HUES48 (cell line): ENCODE measurements at regions not wholly inside any gene's neighbourhood (a gene's known extent, or its start where the extent isn't known, plus 50 kb on each side); places are given as distances from the start of the nearest gene placed in this dataset.
"Not testable (repeated sequence)": the region's sequence is repeated elsewhere in the genome, so short reads cannot be mapped to it uniquely, and the experiment has no call there.

ENCODE experiments used
- H3K27ac ChIP-seq: one replicate; pipeline ENCODE4 v1.7.0; 2013; ENCODE audit warnings: low read depth, low read length, inconsistent platforms
- H3K27me3 ChIP-seq: 2 replicates; pipeline ENCODE4 v1.6.1; 2013; ENCODE audit warnings: mild to moderate bottlenecking, low read length; ENCODE audit not compliant: control insufficient read depth, insufficient read depth
- H3K36me3 ChIP-seq: 2 replicates; pipeline ENCODE4 v1.6.1; 2013; ENCODE audit warnings: low read length; ENCODE audit not compliant: control insufficient read depth, insufficient read depth
- H3K4me1 ChIP-seq: 2 replicates; pipeline ENCODE4 v1.6.1; 2013; ENCODE audit warnings: mild to moderate bottlenecking, low read length; ENCODE audit not compliant: control insufficient read depth, insufficient read depth
- H3K4me3 ChIP-seq: 2 replicates; pipeline ENCODE4 v1.5.1; 2013; ENCODE audit warnings: mild to moderate bottlenecking, low read depth, low read length
- H3K9ac ChIP-seq: 2 replicates; pipeline ENCODE4 v1.6.1; 2013; ENCODE audit warnings: mild to moderate bottlenecking, low read depth, low read length, moderate library complexity
- H3K9me3 ChIP-seq: 2 replicates; pipeline ENCODE4 v1.6.1; 2013; ENCODE audit warnings: low read length; ENCODE audit not compliant: control insufficient read depth, insufficient read depth

GRCh38 chr14:71348394-71348793 lies 441.1 kb downstream of the PCNX1 start:
- Histone ChIP-seq H3K36me3 (no peaks in the 10 kb centered on the region), H3K27ac (no peak overlapping the region)

GRCh38 chr14:71348817-71349216 lies 441.6 kb downstream of the PCNX1 start:
- Histone ChIP-seq H3K36me3 (no peaks in the 10 kb centered on the region), H3K4me1 (peaks cover 14% of the 10 kb centered on the region), H3K9me3 (no peaks in the 10 kb centered on the region), H3K9ac (no peak overlapping the region), H3K27me3 (no peaks in the 10 kb centered on the region), H3K27ac (no peak overlapping the region), H3K4me3 (no peak overlapping the region)

More at GRCh38 chr14:71348394-71348793, 441.1 kb downstream of the PCNX1 start:
- Histone ChIP-seq H3K9me3 (no peaks in the 10 kb centered on the region), H3K27me3 (no peaks in the 10 kb centered on the region), H3K4me3 (no peak overlapping the region), H3K4me1 (peaks cover 14% of the 10 kb centered on the region), H3K9ac (no peak overlapping the region)

GRCh38 chr14:71354142-71354541 lies 446.9 kb downstream of the PCNX1 start:
- no peak overlapping the region for H3K27ac ChIP-seq
- no peaks in the 10 kb centered on the region for H3K9me3 ChIP-seq

DNA sequence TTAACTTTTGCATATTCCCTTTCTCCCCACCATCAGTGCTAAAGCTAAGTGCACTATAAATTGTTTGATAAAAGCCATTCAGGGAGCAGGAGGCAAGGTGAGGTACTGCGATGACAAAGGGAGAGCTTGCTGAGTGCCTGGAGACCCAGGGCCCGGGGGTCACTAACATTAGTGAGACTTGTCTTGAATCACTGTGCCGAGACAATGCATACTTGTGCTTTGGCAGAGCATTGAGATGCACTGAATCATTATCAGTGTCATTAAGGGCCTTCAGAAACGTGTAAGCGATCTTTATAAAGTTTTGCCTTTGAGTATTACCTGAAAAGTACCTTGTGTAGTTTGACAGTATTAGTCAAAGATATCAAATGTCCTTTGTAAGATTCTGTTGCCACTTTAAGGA lies 447.5 kb downstream of the PCNX1 start:
- Histone ChIP-seq H3K9ac (no peak overlapping the region), H3K36me3 (no peaks in the 10 kb centered on the region), H3K4me1 (peaks cover 15% of the 10 kb centered on the region; the same call in 1 of the 2 replicates), H3K9me3 (no peaks in the 10 kb centered on the region), H3K27ac (no peak overlapping the region), H3K27me3 (no peaks in the 10 kb centered on the region), H3K4me3 (no peak overlapping the region)

More at GRCh38 chr14:71354142-71354541, 446.9 kb downstream of the PCNX1 start:
- H3K36me3 ChIP-seq, result no peaks in the 10 kb centered on the region
- H3K27me3 ChIP-seq, result no peaks in the 10 kb centered on the region
- peaks cover 21% of the 10 kb centered on the region; the same call in 1 of the 2 replicates for H3K4me1 ChIP-seq
- no peak overlapping the region for H3K9ac ChIP-seq
- H3K4me3 ChIP-seq, result no peak overlapping the region

DNA sequence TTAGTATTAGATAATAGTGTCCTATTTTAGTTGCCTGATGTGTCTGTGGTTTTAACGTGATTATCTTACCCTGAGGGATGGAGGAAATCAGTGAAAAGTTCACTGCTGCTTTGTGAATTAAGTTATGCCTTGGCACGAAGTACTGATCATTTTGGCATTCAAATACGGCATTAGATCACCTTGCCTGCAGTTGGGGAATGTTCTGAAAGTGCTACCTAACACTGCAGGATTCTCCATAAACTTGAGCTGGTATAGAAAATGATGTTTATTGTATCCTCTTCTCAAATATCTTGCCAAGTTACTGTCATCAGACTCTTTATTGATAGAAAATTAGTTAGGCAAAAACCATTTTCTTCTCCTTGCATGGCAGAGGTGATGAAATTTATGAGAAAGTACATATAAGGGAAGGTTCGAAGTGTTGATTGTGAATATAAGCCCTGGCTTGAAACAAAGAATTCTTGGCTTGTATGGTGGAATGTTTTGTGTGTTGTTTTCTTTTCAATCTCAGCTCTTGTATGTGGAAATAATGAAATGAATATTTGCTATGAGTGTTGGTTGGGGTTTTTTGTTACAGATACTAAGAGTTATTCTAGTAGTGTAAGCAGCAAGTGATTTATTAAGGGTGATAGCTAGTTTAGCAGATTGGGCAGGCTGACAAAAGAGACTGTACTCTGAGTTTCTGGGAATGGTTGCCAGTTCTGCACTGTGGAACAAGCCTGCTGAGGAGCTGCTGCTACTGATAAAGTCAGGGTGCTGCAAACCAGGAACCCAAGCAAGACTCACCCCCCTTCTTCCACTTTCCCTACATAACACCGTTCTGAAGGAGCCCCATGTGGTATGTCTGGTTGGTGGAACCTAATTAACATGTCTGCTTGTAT lies 448.3 kb downstream of the PCNX1 start:
- H3K36me3 ChIP-seq, result no peaks in the 10 kb centered on the region
- peaks cover 15% of the 10 kb centered on the region; the same call in 1 of the 2 replicates for H3K4me1 ChIP-seq
- no peak overlapping the region for H3K4me3 ChIP-seq
- no peak overlapping the region for H3K9ac ChIP-seq
- no peak overlapping the region for H3K27ac ChIP-seq
- no peaks in the 10 kb centered on the region for H3K9me3 ChIP-seq
- no peaks in the 10 kb centered on the region for H3K27me3 ChIP-seq

DNA sequence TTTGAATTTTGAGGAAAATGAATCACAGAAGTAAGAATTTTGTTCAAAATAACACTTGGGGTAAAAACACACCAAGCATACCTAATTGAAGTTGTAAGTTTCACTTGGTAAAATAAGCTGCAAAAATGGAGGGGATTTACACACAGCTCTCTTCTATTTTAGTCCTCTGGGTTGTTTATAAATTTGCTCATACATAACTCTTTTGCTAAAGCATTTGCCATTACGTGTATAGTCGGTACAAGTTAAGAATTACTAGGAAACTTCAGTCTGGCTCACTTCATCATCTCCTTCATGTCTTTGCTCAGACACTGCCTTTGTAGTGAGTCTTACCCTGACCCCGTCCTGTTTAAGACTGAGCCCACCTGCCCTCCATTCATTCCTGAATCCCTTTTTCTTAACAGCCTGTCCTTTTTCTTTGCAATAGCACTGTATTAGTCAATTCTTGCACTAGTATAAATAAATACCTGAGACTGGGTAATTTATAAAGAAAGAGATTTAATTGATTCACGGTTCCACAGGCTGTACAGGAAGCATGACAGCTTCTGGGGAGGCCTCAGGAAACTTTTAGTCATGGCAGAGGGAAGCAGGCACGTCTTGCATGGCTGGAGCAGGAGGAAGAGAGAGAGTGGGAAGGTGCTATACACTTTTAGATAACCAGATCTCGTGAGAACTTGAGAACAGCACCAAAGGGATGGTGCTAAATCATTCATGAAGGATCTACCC lies 451.1 kb downstream of the PCNX1 start:
- Histone ChIP-seq H3K4me3 (no peak overlapping the region), H3K9me3 (no peaks in the 10 kb centered on the region), H3K27me3 (no peaks in the 10 kb centered on the region), H3K27ac (no peak overlapping the region), H3K4me1 (peaks cover 28% of the 10 kb centered on the region), H3K9ac (no peak overlapping the region), H3K36me3 (no peaks in the 10 kb centered on the region)

DNA sequence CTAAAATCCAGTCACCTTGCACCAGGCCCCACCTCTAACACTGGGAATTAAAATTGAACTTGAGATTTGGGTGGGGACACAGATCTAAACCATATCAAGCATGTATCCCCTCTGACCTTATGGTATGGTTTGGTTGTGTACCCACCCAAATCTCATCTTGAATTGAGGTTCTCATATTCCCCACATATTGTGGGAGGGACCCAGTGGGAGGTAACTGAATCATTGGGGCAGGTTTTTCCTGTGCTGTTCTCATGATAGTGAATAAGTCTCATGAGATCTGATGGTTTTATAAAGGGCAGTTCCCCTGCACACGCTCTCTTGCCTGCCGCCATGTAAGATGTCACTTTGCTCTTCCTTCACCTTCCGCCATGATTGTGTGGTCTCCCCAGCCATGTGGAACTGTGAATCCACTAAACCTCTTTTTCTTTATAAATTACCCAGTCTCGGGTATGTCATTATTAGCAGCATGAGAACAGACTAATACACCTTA lies 451.7 kb downstream of the PCNX1 start:
- H3K4me1 ChIP-seq, result peaks cover 28% of the 10 kb centered on the region
- not testable (repeated sequence) for H3K27ac ChIP-seq, H3K36me3 ChIP-seq, H3K9ac ChIP-seq, H3K27me3 ChIP-seq, H3K4me3 ChIP-seq, H3K9me3 ChIP-seq

- no peak overlapping the region for H3K27ac ChIP-seq
- H3K9me3 ChIP-seq, result no peaks in the 10 kb centered on the region
- H3K4me3 ChIP-seq, result no peak overlapping the region
- no peak overlapping the region for H3K9ac ChIP-seq
- H3K4me1 ChIP-seq, result peaks cover 27% of the 10 kb centered on the region
- H3K36me3 ChIP-seq, result no peaks in the 10 kb centered on the region
- H3K27me3 ChIP-seq, result no peaks in the 10 kb centered on the region
Measured at GRCh38 chr14:71359823-71360222, 452.6 kb downstream of the PCNX1 start.

DNA sequence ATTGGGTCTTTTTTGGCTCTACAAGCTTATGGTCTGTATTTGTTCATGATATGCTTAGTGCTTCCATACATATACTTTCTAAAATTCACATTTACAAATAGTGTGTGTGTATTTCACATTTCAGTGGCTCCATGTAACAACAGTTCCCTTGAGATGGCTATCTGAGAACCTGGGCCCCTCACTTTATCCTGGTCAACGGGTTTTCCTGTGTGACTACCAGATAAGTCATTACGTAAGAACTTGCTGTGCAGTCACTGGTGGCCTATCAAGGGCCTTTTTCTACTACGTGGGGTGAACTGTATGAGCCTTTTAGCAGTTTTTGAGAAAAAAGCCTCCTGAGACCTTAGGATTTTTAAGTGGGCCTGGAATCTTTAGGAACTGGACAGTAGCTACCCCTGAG lies 454.1 kb downstream of the PCNX1 start:
- Histone ChIP-seq H3K4me1 (peaks cover 14% of the 10 kb centered on the region), H3K9me3 (no peaks in the 10 kb centered on the region), H3K4me3 (no peak overlapping the region), H3K9ac (no peak overlapping the region), H3K36me3 (no peaks in the 10 kb centered on the region), H3K27me3 (no peaks in the 10 kb centered on the region), H3K27ac (no peak overlapping the region)

GRCh38 chr14:71361874-71362273 lies 454.6 kb downstream of the PCNX1 start:
- H3K9ac ChIP-seq, result no peak overlapping the region
- H3K27me3 ChIP-seq, result no peaks in the 10 kb centered on the region
- H3K9me3 ChIP-seq, result no peaks in the 10 kb centered on the region
- no peaks in the 10 kb centered on the region for H3K36me3 ChIP-seq
- peaks cover 14% of the 10 kb centered on the region for H3K4me1 ChIP-seq
- no peak overlapping the region for H3K27ac ChIP-seq
- H3K4me3 ChIP-seq, result no peak overlapping the region

- Histone ChIP-seq H3K36me3 (no peaks in the 10 kb centered on the region), H3K9me3 (no peaks in the 10 kb centered on the region), H3K27me3 (no peaks in the 10 kb centered on the region), H3K4me1 (peaks cover 14% of the 10 kb centered on the region), H3K27ac (no peak overlapping the region), H3K4me3 (no peak overlapping the region), H3K9ac (no peak overlapping the region)
Measured at GRCh38 chr14:71362282-71362681, 455.0 kb downstream of the PCNX1 start.
